DMS153 (cell line): ENCODE measurements at regions not wholly inside any gene's neighbourhood (a gene's known extent, or its start where the extent isn't known, plus 50 kb on each side); places are given as distances from the start of the nearest gene placed in this dataset.

ENCODE experiments used
- DNase-seq: peaks from one replicate; lab custom pipeline; 2025; lab: John Stamatoyannopoulos, UW

DNA sequence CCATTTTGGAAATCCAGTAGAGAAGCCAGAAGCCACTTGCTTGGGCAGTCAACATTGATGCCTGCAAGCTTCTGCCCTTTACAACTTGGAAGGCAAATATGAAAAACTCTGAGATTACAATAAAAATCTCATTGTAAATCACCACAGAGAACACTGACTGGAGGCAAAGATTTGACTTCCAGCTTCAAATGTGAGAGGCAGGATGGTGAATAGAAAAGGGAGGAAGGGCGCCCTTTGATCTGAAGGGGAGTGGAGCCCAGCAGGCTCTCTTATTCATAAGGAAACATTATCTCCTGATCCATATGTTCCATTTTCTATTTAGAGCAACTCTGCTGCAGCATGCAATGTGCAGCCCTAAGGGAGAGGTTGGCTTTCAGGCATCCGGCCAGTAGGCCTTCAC, 348.3 kb downstream of the AJAP1 start:
- DNase-seq: no peak

- no peak for DNase-seq
Measured at GRCh38 chr1:5001466-5001865, 347.1 kb downstream of the AJAP1 start.

DNA sequence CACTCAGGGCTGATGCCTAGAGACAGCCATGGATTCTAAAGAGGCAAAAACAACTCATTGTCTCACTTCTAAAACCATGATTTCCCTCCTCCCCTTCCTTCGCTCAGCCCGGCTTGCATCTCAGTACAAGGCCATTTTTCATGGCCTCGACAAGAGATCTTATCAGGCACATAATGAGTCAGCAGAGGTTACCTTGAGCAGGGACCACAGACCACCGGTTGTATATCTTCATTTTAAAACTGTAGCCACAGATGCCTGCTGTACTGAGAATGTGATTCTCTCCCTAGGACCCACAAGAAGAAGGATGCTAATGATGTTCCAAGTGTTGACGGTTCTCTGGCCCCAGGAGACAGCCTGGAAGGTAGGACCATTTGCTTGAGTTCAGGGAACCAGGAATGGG, 331.9 kb downstream of the AJAP1 start:
- DNase-seq: no peak

DNA sequence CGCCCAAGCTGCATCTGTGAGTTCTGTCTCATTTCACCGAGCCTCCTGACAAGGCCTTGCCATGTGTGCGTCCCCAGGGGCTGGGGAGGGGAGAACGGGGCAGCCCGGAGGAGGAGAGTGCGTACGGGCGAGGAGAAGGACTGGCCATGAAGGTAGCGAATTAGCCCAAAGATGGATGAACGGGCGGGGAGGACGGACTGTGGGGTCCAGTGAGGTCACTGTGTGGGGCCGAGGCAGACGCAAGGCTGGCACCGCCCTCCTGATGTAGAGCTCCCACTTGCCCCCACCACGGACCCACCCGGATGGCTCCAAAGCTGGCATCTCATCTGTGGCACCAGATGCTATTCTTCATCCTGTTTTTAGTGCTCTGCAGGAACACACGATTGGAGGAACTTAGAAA, 330.4 kb downstream of the AJAP1 start:
- DNase-seq: no peak

- DNase-seq: no peak
Measured at GRCh38 chr1:4980211-4980610, 325.8 kb downstream of the AJAP1 start.

DNA sequence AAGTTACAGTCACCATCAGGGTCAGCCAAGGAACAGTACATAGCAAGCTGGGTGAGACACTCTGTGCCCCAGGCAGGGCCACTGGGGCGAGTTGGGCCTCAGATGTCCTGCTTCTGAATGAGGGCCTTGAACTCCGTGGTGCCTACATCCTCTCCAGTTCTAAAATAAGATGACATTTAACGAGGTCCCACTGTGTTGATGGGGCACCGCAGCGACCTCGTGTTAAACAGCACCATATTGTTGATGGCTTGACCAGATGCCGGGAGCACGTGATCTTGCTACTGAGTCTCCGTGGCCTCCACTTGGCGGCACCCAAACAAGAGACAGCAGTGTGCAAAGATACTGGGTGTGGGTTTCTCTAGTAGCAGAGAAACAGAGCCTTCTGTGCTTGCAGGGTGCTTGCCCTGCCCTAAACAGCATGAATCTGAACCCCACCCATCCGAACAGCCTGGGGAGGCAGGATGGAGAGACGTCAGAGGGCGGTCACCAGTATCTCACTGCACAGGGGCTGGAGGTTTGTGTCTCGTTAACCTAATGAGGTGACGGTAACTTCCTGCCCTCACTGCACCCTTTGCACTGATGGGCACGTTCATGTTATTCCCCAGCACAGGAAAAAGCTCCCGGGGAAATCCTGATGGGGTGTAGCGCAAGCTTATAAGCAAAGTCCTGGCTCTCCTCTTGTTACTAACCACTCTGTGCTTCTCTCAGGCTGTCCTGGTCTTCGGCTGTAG, 324.4 kb downstream of the AJAP1 start:
- DNase-seq: no peak

GRCh38 chr1:4977701-4978100, 323.3 kb downstream of the AJAP1 start:
- DNase-seq: no peak

DNA sequence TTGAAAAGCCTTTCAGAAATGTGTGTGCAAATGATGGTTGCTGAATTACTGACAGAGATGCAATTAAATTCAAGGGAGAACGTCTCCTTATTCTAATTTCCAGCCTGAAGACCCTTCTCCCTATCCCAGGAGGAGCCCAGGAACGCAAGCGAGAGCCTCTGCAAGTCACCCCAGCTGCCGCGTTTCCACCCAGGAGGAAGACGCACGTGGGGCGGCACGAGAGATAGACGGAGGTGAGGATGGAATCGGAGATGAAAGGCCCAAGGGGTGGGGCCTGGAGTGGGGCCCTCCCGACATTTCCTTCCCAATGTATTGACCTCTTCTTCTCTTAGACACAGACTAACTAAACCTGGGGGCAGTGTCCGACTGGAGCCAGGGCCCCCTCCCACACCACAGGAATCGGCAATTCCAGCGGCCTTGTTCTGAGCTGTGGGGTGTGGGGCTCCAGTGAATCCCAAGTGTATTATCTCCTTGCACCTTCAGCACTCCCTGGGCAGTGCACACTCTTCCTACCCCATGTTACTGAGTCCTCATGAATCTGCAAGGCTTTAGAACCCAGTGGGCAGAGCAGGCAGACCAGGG, 322.5 kb downstream of the AJAP1 start:
- no peak for DNase-seq

DNA sequence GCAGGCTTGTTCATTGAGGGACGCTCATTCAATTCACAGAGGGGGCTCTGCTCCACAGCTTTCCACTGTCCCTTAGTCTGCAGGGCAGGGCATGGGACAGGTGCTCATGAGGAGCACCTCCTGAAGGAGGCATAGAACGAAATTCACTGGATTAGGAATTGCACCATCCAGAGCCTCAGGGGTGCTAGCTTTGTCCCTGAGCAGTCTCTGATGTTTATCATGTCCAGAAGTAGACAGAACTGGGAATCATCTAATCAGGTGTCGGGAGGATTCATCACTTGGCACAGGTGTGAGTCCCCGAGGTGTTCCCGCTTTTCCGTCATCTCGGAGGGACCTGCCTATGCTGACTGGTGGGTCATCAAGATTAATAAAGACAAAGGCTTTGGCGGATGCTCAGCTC, 321.4 kb downstream of the AJAP1 start:
- no peak for DNase-seq

DNA sequence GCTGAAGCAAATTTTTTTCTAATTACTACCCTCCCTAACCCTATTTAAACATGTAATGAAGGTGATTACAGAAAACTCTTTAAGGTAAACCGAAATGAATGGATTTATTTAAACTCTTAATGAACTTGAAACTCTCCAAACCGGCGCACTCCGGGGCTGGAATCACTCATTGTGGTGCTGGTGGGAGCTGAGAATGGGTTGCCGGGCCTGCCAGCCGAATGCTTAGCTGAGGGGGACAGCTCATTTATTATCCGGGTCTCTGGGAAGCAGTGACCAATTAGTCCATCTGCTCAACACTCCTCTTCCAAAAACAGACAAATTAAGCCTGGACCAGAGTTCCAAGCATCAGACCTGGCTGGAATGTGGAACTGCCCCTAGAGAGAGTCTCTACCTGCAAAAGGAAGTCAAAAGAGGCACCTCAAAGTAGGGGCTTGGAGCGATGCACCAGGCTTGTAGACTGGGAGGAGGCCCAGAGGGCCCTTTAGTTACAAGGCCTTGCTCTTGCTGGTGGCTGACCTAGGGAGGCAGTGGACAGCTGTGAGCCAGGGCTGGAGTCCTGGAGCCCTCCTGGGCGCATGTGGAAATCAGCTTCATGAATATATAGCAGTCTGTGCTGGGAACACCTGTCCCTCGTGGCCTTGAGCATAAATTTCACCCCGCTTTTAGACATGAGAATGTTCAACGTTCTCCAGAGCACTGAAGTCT, 320.7 kb downstream of the AJAP1 start:
- DNase-seq: no peak

DNA sequence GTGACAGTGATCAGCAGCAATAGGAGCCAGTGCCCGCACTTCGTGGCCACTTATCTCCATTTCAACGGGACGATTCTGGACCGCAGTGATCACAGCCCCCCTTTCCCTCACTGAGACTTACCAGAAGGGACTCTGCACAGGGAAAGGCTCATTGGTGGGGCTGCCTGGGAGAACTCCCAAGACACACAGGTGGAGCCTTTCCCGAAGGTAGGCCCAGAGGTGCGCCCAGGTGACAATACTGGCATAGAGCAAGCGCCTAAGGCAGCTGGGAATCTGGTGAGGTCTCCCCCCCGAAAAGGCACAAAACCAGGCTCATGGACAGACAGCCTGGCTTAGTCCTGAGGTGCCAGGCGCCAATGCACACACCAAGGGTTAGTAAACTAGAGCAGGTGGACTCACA, 318.9 kb downstream of the AJAP1 start:
- no peak for DNase-seq

GRCh38 chr1:4972761-4973320, 318.4 kb downstream of the AJAP1 start:
- DNase-seq: no peak

DNA sequence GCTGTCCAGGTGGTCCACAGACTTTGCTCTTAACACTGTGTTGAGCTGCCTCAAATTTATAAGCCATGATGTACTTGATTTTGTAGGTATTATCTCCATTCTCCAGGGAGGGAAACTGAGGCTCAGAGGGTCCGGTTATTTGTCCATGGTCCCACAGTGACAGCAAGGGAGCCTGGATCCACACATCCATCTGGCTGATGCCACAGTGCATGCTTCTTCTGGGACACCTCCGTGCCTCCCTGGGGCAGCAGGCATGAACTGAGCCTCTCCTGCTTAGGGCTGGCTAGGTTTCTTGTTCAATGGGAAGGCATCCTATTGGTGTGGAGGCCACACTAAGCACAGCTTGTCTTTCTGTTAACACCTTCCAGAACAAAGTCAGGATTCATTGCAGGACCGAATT, 317.3 kb downstream of the AJAP1 start:
- no peak for DNase-seq

DNA sequence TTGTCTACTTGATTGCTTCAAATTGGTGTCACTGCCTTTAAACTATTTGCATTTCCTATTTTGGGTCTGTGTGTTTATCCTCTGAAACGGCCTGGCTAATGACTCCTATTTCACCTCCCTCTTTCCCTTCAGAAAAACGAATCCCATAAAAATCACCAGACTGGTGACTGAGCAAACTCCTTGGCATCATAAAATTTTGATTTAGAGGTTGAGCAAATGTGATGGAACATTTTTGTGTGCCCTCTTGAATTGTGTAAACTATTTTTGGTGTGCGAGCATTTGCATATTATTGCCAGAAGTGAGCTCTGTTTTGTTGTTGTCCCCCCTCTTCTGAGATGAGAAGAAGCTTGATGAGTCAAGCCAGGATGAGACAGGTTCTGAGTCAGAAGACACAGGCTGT, 316.1 kb downstream of the AJAP1 start:
- no peak for DNase-seq

- no peak for DNase-seq
Measured at GRCh38 chr1:4969556-4970129, 315.2 kb downstream of the AJAP1 start.

GRCh38 chr1:4965346-4966075, 311.1 kb downstream of the AJAP1 start:
- DNase-seq: no peak

DNA sequence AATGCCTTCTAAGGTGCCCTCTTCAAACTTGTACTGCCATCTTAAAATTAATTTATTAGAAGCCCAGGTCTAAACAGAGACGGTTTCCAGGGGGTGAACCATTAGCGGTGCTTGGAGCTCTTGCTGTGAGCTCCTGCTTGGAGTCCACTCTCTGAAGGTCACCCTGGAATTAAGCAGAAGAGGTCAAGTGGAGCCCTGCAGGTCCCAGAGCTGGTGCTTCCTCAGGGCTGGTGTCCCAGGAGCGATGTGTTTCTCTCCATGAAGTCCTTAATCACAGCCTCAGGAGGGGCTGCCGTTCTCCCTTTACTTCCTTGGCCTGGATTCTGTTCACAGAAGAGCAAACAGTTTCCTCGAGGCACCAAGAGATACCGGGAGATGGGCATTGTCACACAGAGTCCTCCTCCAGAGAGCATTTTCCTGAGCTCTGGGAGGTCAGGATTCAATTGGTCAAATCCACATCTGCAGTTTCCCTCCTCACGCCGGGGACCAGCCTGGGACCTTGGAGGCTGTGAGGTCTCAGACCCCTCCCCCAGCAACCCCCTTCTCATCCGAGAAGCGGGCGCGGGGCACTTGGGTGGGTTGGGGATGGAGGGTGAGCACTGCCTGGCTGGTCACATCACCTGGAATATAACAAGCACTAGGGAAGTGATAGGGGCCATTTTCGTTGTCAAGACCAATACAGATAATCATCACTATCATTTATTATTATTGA, 310.4 kb downstream of the AJAP1 start:
- DNase-seq: no peak

DNA sequence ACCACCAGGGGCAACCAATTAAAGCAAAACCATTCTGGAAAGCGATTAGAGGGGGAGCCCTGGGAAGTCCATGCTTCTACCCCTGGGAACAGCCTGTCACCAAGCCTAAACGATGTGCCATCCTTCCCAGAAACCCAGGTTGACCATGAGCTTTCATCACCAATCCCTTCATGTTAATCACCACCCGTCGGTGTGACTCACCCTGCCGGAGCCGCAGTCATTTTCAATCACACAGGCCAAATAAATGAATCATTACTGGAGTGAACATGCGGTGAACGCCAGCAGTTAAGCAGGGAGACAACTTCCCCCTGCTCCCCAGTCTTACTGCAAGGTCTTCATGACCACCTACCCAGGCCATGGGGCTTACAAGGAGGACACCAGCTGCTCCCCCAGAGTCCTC, 308.8 kb downstream of the AJAP1 start:
- no peak for DNase-seq

DNA sequence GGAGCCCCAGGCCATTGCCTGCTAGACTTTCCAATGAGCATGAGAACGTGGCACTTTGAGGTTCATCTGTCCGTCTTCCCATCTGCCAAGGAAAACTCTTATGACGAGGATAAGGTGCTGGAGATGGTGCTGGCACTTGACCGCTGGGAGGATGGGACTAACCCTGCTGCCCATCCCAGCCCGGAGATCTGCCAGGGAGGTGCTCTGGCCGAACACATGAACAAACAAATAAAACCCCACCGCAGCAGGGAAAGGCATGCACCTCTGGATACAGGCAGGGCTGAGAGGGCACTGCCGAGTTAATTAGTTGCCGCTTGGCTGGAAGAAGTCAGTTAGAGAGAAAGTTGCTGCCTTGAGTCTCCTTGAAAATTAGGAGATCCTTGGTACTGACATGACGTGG, 308.4 kb downstream of the AJAP1 start:
- DNase-seq: no peak

DNA sequence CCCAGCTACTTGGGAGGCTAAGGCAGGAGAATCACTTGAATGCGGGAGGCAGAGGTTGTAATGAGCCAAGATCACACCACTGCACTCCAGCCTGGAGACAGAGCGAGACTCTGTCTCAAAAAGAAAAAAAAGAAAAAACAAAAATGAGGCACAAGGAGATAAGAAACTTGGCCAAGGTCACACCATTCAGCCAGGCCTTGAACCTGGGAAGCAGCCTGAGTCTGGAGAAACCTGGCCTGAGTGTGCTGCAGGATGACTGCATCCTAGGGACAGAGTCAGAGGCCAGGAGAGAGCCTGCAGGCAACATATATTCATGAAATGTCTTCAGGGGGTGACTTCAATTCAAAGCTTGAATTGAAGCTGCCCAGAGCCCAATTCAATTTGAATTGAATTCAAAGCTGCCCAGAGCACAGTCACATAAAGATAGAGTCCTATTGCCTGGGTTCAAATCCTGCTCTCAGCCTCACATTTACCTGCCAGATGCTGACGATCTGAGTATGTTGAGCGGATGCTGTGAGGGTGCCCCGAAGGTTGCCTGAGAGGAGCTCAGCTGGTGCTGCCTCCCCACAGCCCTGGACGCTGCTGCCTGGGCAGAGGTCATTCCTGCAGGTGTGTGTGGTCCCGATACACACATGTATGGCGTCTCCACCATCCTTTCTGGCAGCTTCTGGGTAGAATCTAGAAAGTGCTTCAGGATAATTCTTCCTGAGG, 307.7 kb downstream of the AJAP1 start:
- no peak for DNase-seq
